MG63 (cell line): ENCODE measurements at regions not wholly inside any gene's neighbourhood (a gene's known extent, or its start where the extent isn't known, plus 50 kb on each side); places are given as distances from the start of the nearest gene placed in this dataset.

Source experiments
- DNase-seq: peaks from one replicate; pipeline ENCODE4 v3.0.0-alpha.2; 2020
- H3K27me3 ChIP-seq: fragments of 250-450 bp; sonication (Bioruptor Pico); 2 replicates; pipeline ENCODE4 v1.5.1; 2020; ENCODE audit warnings: mild to moderate bottlenecking, moderate library complexity
- H3K36me3 ChIP-seq: fragments of 250-450 bp; sonication (Bioruptor Pico); 2 replicates; pipeline ENCODE4 v1.5.1; 2020; ENCODE audit warnings: mild to moderate bottlenecking, moderate library complexity
- H3K4me3 ChIP-seq: fragments of 250-450 bp; sonication (Bioruptor Pico); 2 replicates; pipeline ENCODE4 v1.5.1; 2020; ENCODE audit warnings: mild to moderate bottlenecking, moderate library complexity
- H3K9me3 ChIP-seq: fragments of 250-450 bp; sonication (Bioruptor Pico); 2 replicates; pipeline ENCODE4 v1.5.1; 2020; ENCODE audit warnings: mild to moderate bottlenecking, moderate library complexity

GRCh38 chr11:116136987-116137674 is 632.9 kb upstream of the CADM1 start:
- H3K4me3 ChIP-seq = no peak overlapping the region
- H3K36me3 ChIP-seq = no peaks in the 10 kb centered on the region
- no peaks in the 10 kb centered on the region for H3K9me3 ChIP-seq

GRCh38 chr11:116135891-116136290 is 631.7 kb upstream of the CADM1 start:
- H3K4me3 ChIP-seq = no peak overlapping the region
- H3K27me3 ChIP-seq = no peaks in the 10 kb centered on the region
- H3K36me3 ChIP-seq = no peaks in the 10 kb centered on the region
- H3K9me3 ChIP-seq = no peaks in the 10 kb centered on the region
- no peak for DNase-seq

More at GRCh38 chr11:116136987-116137674, 632.9 kb upstream of the CADM1 start:
- no peak for DNase-seq
- no peaks in the 10 kb centered on the region; the same call in 1 of the 2 replicates for H3K27me3 ChIP-seq

- Histone ChIP-seq H3K27me3 (no peaks in the 10 kb centered on the region), H3K9me3 (no peaks in the 10 kb centered on the region), H3K4me3 (no peak overlapping the region), H3K36me3 (no peaks in the 10 kb centered on the region)
- DNase-seq = no peak
These were observed 630.2 kb upstream of the CADM1 start for GRCh38 chr11:116134450-116134849.

- no peak for DNase-seq
- no peaks in the 10 kb centered on the region for H3K27me3 ChIP-seq
- H3K36me3 ChIP-seq = no peaks in the 10 kb centered on the region
- H3K4me3 ChIP-seq = no peak overlapping the region
- H3K9me3 ChIP-seq = no peaks in the 10 kb centered on the region
These were observed 628.2 kb upstream of the CADM1 start for GRCh38 chr11:116132273-116132978.

- no peak overlapping the region for H3K4me3 ChIP-seq
- no peaks in the 10 kb centered on the region for H3K36me3 ChIP-seq
- H3K9me3 ChIP-seq = no peaks in the 10 kb centered on the region
- DNase-seq = no peak
- H3K27me3 ChIP-seq = no peaks in the 10 kb centered on the region
These were observed 625.9 kb upstream of the CADM1 start for GRCh38 chr11:116130122-116130521.

- no peaks in the 10 kb centered on the region for H3K36me3 ChIP-seq
- no peaks in the 10 kb centered on the region for H3K9me3 ChIP-seq
- no peak for DNase-seq
- H3K4me3 ChIP-seq = no peak overlapping the region
- H3K27me3 ChIP-seq = no peaks in the 10 kb centered on the region
These were observed 625.2 kb upstream of the CADM1 start for GRCh38 chr11:116129456-116129855.

GRCh38 chr11:116126562-116126961 is 622.3 kb upstream of the CADM1 start:
- Histone ChIP-seq H3K9me3 (no peaks in the 10 kb centered on the region), H3K4me3 (no peak overlapping the region), H3K36me3 (no peaks in the 10 kb centered on the region), H3K27me3 (no peaks in the 10 kb centered on the region)
- DNase-seq = no peak

GRCh38 chr11:116124922-116125714 is 620.9 kb upstream of the CADM1 start:
- no peaks in the 10 kb centered on the region for H3K9me3 ChIP-seq
- H3K4me3 ChIP-seq = no peak overlapping the region
- no peaks in the 10 kb centered on the region for H3K36me3 ChIP-seq
- no peak for DNase-seq
- H3K27me3 ChIP-seq = no peaks in the 10 kb centered on the region

GRCh38 chr11:116123739-116124138 is 619.5 kb upstream of the CADM1 start:
- Histone ChIP-seq H3K36me3 (no peaks in the 10 kb centered on the region), H3K27me3 (no peaks in the 10 kb centered on the region), H3K9me3 (no peaks in the 10 kb centered on the region), H3K4me3 (no peak overlapping the region)
- no peak for DNase-seq

- no peaks in the 10 kb centered on the region for H3K9me3 ChIP-seq
- no peak for DNase-seq
- H3K36me3 ChIP-seq = no peaks in the 10 kb centered on the region
- no peaks in the 10 kb centered on the region for H3K27me3 ChIP-seq
- no peak overlapping the region for H3K4me3 ChIP-seq
These were observed 618.7 kb upstream of the CADM1 start for GRCh38 chr11:116122697-116123472.

GRCh38 chr11:116119158-116119557 is 614.9 kb upstream of the CADM1 start:
- no peak overlapping the region for H3K4me3 ChIP-seq
- no peak for DNase-seq
- no peaks in the 10 kb centered on the region for H3K27me3 ChIP-seq
- no peaks in the 10 kb centered on the region for H3K9me3 ChIP-seq
- H3K36me3 ChIP-seq = no peaks in the 10 kb centered on the region

- no peaks in the 10 kb centered on the region for H3K9me3 ChIP-seq
- H3K4me3 ChIP-seq = no peak overlapping the region
- H3K36me3 ChIP-seq = no peaks in the 10 kb centered on the region
- no peaks in the 10 kb centered on the region for H3K27me3 ChIP-seq
- DNase-seq = no peak
These were observed 613.9 kb upstream of the CADM1 start for GRCh38 chr11:116118138-116118470.

GRCh38 chr11:116117331-116118137 is 613.3 kb upstream of the CADM1 start:
- Histone ChIP-seq H3K27me3 (no peaks in the 10 kb centered on the region), H3K9me3 (no peaks in the 10 kb centered on the region), H3K36me3 (no peaks in the 10 kb centered on the region), H3K4me3 (no peak overlapping the region)
- no peak for DNase-seq

GRCh38 chr11:116115801-116116200 is 611.6 kb upstream of the CADM1 start:
- Histone ChIP-seq H3K36me3 (no peaks in the 10 kb centered on the region), H3K27me3 (no peaks in the 10 kb centered on the region), H3K9me3 (no peaks in the 10 kb centered on the region), H3K4me3 (no peak overlapping the region)
- DNase-seq = no peak

GRCh38 chr11:116114198-116114651 is 610.0 kb upstream of the CADM1 start:
- DNase-seq = no peak
- H3K4me3 ChIP-seq = no peak overlapping the region
- H3K9me3 ChIP-seq = no peaks in the 10 kb centered on the region
- no peaks in the 10 kb centered on the region for H3K36me3 ChIP-seq
- no peaks in the 10 kb centered on the region for H3K27me3 ChIP-seq
